Spinal cord (tissue), 9 donors: ENCODE measurements at regions not wholly inside any gene's neighbourhood (a gene's known extent, or its start where the extent isn't known, plus 50 kb on each side); places are given as distances from the start of the nearest gene placed in this dataset.
A peak's percentile ranks its signal among the peaks of the same experiment; 100 is the strongest.

Experiments
- DNase-seq, 6 donors: peaks; one replicate each; pipeline versions ENCODE4 v3.0.0 to v3.0.0-alpha.2; 2013 to 2015; ENCODE audit warnings: low spot score in 6 of 6, low read depth in 4 of 6
- H3K27ac ChIP-seq: one replicate; pipeline ENCODE4 v1.5.1; 2013; ENCODE audit warnings: low read depth, low read length, control low read depth
- H3K27me3 ChIP-seq: one replicate; pipeline ENCODE4 v1.6.1; 2013; ENCODE audit warnings: low read length; ENCODE audit not compliant: control insufficient read depth, insufficient read depth
- H3K36me3 ChIP-seq: one replicate; pipeline ENCODE4 v1.6.1; 2013; ENCODE audit warnings: low read length; ENCODE audit not compliant: control insufficient read depth, insufficient read depth
- H3K4me1 ChIP-seq: one replicate; pipeline ENCODE4 v1.6.1; 2013; ENCODE audit warnings: low read length; ENCODE audit not compliant: control insufficient read depth, insufficient read depth
- H3K4me3 ChIP-seq: one replicate; pipeline ENCODE4 v1.5.1; 2013; ENCODE audit warnings: low read depth, low read length, control low read depth
- H3K9me3 ChIP-seq: one replicate; pipeline ENCODE4 v1.6.1; 2013; ENCODE audit warnings: low read length; ENCODE audit not compliant: control insufficient read depth, insufficient read depth
- WGBS: methylation state at CpG from one replicate; pipeline ENCODE4 v1.1.5; 2013; ENCODE audit warnings: missing lambda C conversion rate; ENCODE audit not compliant: insufficient coverage; 5-methylcytosine and 5-hydroxymethylcytosine counted together
- donor health status: healthy.

DNA sequence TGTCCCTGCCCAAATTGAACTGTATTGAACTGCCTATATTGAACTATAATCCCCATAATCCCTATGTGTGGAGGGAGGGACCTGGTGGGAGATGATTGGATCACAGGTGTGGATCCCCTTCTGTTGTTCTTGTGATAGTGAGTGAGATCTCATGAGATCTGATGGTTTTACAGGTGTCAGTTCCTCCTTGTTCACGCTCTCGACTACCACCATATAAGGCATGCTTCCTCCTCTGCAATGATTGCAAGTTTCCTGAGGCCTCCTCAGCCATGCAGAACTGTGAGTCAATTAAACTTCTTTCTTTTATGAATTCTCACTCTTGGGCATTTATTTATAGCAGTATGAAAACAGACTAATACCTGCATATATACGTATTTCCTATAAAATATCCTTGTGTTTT is 206.5 kb upstream of the PDGFD start:
- H3K4me3 ChIP-seq: no peak overlapping the region
- no peak for DNase-seq
- H3K4me1 ChIP-seq: no peaks in the 10 kb centered on the region
- no peaks in the 10 kb centered on the region for H3K27me3 ChIP-seq
- H3K27ac ChIP-seq: no peak overlapping the region
- WGBS: 100% methylated on average over 1 of the region's 3 CpGs
- H3K9me3 ChIP-seq: no peaks in the 10 kb centered on the region
- H3K36me3 ChIP-seq: no peaks in the 10 kb centered on the region

DNA sequence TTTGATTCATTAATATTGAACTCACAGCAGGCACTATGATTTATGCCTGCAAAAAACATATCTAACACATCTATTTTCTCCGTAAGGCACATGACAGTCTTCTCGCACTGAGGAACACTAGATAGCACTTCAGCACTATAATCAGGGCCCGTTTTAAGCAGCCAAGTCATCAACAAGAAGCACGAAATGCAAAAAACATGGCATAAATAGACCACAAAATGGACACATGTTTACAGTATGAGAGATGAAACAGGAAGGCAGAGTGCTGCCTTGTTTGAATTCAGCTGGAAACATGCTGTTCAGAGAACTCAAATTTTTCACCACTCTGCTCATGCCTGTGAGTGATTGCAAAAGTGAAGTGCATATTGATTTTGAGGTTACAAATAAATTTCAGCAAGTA is 205.8 kb upstream of the PDGFD start:
- DNase-seq: no peak
- H3K27ac ChIP-seq: no peak overlapping the region
- no peaks in the 10 kb centered on the region for H3K4me1 ChIP-seq
- no peaks in the 10 kb centered on the region for H3K27me3 ChIP-seq
- no peak overlapping the region for H3K4me3 ChIP-seq
- WGBS: 89% methylated on average over 3 of the region's 4 CpGs
- H3K36me3 ChIP-seq: no peaks in the 10 kb centered on the region
- no peaks in the 10 kb centered on the region for H3K9me3 ChIP-seq

DNA sequence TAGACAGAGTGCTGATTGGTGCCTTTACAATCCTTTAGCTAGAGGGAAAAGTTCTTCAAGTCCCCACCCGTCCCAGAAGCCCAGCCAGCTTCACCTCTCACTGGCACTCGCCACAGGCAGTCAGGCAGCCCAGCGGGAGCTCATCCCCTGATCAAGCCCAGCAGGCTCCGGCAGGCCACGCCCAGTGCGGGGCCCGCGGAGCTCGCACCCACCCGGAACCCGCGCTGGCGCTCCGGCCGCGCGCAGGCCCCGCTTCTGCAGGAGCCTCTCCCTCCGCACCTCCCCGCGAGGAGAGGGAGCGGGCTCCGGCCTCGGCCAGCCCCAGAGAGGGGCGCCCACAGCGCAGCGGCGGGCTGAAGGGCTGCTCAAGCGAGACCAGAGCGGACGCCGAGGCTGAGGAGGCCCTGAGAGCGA is 202.4 kb upstream of the PDGFD start:
- WGBS: 96% methylated on average over 29 of the region's 33 CpGs
- H3K4me1 ChIP-seq: no peaks in the 10 kb centered on the region
- H3K9me3 ChIP-seq: no peaks in the 10 kb centered on the region
- no peak overlapping the region for H3K27ac ChIP-seq
- no peak overlapping the region for H3K4me3 ChIP-seq
- H3K36me3 ChIP-seq: no peaks in the 10 kb centered on the region
- no peak for DNase-seq
- no peaks in the 10 kb centered on the region for H3K27me3 ChIP-seq

DNA sequence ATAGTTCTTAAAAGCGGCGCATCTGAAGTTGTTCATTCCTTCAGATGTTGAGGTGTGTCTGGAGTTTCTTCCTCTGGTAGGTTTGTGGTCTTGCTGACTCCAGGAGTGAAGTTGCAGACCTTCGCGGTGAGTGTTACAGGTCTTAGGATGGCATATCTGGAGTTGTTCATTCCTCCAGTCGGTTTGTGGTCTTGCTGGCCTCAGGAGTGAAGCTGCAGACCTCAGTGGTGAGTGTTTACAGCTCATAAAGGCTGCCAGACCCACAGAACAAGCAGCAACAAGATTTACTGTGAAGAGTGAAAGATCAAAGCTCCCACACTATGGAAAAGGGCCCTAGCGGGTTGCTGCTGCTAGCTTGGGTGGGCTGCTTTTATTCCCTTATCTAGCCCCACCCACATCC is 201.7 kb upstream of the PDGFD start:
- no peaks in the 10 kb centered on the region for H3K36me3 ChIP-seq
- H3K4me1 ChIP-seq: no peaks in the 10 kb centered on the region
- no peaks in the 10 kb centered on the region for H3K27me3 ChIP-seq
- H3K27ac ChIP-seq: no peak overlapping the region
- no peak for DNase-seq
- H3K4me3 ChIP-seq: no peak overlapping the region
- H3K9me3 ChIP-seq: no peaks in the 10 kb centered on the region
- 95% methylated on average over 5 of the region's 6 CpGs for WGBS

DNA sequence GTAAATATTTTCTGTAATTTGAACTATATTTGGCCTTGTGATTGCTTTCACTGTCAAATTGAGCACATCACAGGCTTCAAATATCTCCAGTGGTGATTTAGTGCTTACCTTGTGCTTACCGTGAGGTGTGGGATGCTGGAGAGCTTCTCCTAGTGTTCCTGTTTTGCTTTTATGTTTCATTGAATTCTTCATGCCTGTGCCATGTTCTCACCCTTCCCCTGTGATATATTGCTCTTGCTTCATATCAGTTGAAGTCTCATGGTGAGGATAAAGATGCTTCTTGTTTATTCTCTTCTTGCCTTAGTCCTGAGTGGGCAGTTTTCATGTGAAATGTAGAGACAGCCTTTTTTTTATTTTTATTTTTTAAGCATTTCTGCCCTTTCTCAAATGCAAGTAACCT is 198.0 kb upstream of the PDGFD start:
- no peak for DNase-seq
- Histone ChIP-seq H3K27ac (no peak overlapping the region), H3K36me3 (no peaks in the 10 kb centered on the region), H3K27me3 (no peaks in the 10 kb centered on the region), H3K9me3 (no peaks in the 10 kb centered on the region), H3K4me3 (no peak overlapping the region), H3K4me1 (no peaks in the 10 kb centered on the region)
- no CpG with 5 or more reads among the region's 1 CpG for WGBS

DNA sequence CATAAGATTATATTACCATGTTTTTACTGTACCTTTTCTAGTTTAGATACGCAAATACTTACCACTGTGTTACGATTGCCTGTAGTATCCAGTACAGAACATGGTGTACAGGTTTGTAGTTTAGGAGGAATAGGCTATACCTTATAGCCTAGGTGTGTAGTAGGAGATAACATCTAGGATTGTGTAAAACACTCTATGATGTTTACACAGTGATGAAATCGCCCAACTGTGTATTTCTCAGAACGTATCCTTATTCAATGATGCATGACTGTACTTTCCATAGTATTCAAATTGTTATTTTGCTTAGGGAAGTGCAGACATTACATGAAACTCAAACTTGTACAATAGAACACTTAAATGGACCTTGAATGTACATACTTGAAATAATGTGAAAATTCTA is 188.1 kb upstream of the PDGFD start:
- H3K27me3 ChIP-seq: no peaks in the 10 kb centered on the region
- no CpG with 5 or more reads among the region's 4 CpGs for WGBS
- H3K27ac ChIP-seq: no peak overlapping the region
- H3K9me3 ChIP-seq: peaks cover 1% of the 10 kb centered on the region
- H3K4me3 ChIP-seq: no peak overlapping the region
- H3K36me3 ChIP-seq: no peaks in the 10 kb centered on the region
- H3K4me1 ChIP-seq: no peaks in the 10 kb centered on the region
- no peak for DNase-seq

DNA sequence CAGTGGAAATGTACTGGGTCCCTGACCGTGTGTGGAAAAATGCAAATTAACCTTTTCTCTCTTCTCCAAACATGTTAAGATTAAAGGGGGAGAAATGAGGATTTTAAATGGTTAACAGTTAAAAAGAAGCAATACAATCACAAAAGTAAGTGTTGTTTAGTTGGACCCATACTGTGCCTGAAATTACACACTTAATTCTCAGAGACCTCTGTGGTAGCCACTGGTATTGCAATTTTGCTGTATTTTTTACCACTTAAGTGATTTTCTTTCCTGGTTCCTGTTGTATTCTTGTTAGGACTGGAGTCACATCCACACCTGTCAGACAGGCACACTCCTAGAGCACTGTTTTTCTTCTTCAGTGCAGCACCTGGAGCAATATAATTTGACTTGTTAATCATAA is 179.6 kb upstream of the PDGFD start:
- Histone ChIP-seq H3K9me3 (no peaks in the 10 kb centered on the region), H3K27me3 (no peaks in the 10 kb centered on the region), H3K36me3 (no peaks in the 10 kb centered on the region), H3K4me3 (no peak overlapping the region), H3K4me1 (no peaks in the 10 kb centered on the region), H3K27ac (no peak overlapping the region)
- DNase-seq: peak in 1 of 6 donors; percentile 12
- WGBS: no CpG with 5 or more reads among the region's 1 CpG

DNA sequence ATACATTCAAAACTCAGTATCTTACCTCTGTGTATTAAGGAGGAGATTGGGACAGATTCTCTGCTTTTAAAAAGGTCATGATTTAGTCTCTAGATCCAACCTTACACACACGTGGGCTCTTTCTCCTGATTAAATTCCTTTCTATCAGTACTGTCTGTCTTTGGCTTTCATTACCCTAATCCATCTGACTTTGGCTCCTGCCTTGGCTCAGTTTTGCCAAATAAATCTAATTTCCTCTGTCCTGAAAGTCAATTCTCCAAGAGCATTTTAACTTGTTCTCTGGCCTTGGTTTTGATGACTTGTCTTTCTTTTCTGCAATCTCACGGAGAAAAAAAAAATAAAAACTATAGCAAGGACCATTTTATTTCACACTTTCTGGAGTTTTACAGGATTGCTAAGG is 176.6 kb upstream of the PDGFD start:
- Histone ChIP-seq H3K27me3 (no peaks in the 10 kb centered on the region), H3K4me1 (no peaks in the 10 kb centered on the region), H3K9me3 (no peaks in the 10 kb centered on the region), H3K27ac (no peak overlapping the region), H3K4me3 (no peak overlapping the region), H3K36me3 (no peaks in the 10 kb centered on the region)
- WGBS: 31% methylated on average over 1 of the region's 2 CpGs
- peak in 1 of 6 donors; percentile 10 for DNase-seq

DNA sequence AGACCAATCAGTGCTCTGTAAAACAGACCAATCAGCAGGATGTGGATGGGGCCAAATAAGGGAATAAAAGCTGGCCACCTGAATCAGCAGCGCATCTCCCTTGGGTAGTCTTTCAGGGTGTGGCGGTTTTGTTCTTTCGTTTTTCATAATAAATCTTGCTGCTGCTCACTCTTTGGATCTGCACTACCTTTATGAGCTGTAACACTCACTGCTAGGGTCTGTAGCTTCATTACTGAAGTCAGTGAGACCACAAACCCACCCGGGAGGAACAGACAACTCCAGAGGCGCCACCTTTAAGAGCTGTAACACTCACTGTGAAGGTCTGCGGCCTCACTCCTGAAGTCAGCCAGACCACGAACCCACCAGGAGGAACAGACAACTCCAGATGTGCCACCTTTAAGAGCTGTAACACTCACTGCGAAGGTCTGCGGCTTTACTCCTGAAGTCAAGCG is 175.5 kb upstream of the PDGFD start:
- Histone ChIP-seq H3K4me3 (no peak overlapping the region), H3K36me3 (no peaks in the 10 kb centered on the region), H3K4me1 (no peaks in the 10 kb centered on the region), H3K27me3 (no peaks in the 10 kb centered on the region), H3K27ac (no peak overlapping the region), H3K9me3 (no peaks in the 10 kb centered on the region)
- no peak for DNase-seq
- WGBS: 94% methylated on average over 10 of the region's 10 CpGs

DNA sequence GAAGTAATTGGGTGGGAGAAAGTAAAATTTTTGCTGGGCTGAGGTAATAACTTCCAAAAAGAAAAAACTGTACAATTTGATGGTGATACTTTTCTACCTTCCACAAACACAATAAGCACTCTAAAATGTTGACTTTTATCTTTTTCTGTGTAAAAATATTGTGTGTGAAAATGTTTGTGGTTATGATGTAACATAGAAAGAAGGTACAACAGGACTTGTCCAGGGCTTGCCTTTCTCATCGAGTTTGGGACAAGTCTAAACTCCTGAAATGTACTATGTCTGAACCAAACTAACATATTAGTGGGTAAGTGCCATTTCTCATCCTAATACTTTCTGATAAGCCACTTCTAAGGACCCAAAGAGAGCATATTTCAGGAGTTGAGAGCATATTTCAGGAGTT is 174.2 kb upstream of the PDGFD start:
- Histone ChIP-seq H3K9me3 (no peaks in the 10 kb centered on the region), H3K4me3 (no peak overlapping the region), H3K27me3 (no peaks in the 10 kb centered on the region), H3K36me3 (no peaks in the 10 kb centered on the region), H3K4me1 (no peaks in the 10 kb centered on the region), H3K27ac (no peak overlapping the region)
- DNase-seq: no peak
- WGBS: no CpG with 5 or more reads among the region's 1 CpG
